ENCODE measurements at regions not wholly inside any gene's neighbourhood (a gene's known extent, or its start where the extent isn't known, plus 50 kb on each side); places are given as distances from the start of the nearest gene placed in this dataset.
"Not testable (repeated sequence)": the region's sequence is repeated elsewhere in the genome, so short reads cannot be mapped to it uniquely, and the experiment has no call there.

GRCh38 chr10:16116404-16117304 lies 256.3 kb upstream of the MINDY3 start:
- peak; percentile 13 for DNase-seq (ENCODE audit: low read depth, low spot score)

GRCh38 chr10:16117305-16117695 lies 257.0 kb upstream of the MINDY3 start:
- no peak for DNase-seq (ENCODE audit: low read depth, low spot score)

- DNase-seq (ENCODE audit: low read depth, low spot score), result no peak
These were observed 259.1 kb upstream of the MINDY3 start for GRCh38 chr10:16119445-16119844.

- no peak for DNase-seq (ENCODE audit: low read depth, low spot score)
These were observed 260.3 kb upstream of the MINDY3 start for GRCh38 chr10:16120563-16120962.

GRCh38 chr10:16141499-16141898 lies 281.2 kb upstream of the MINDY3 start:
- no peak for DNase-seq (ENCODE audit: low read depth, low spot score)

- DNase-seq (ENCODE audit: low read depth, low spot score), result no peak
These were observed 286.7 kb upstream of the MINDY3 start for GRCh38 chr10:16146993-16147392.

GRCh38 chr10:16155834-16156233 lies 281.0 kb upstream of the PTER start:
- DNase-seq (ENCODE audit: low read depth, low spot score), result peak; percentile 49

GRCh38 chr10:16156681-16157080 lies 280.1 kb upstream of the PTER start:
- no peak for DNase-seq (ENCODE audit: low read depth, low spot score)

GRCh38 chr10:16165067-16165466 lies 271.7 kb upstream of the PTER start:
- DNase-seq (ENCODE audit: low read depth, low spot score), result not testable (repeated sequence)

- DNase-seq (ENCODE audit: low read depth, low spot score), result no peak
These were observed 254.7 kb upstream of the PTER start for GRCh38 chr10:16182144-16182543.

- DNase-seq (ENCODE audit: low read depth, low spot score), result no peak
These were observed 254.1 kb upstream of the PTER start for GRCh38 chr10:16182688-16183087.

- no peak for DNase-seq (ENCODE audit: low read depth, low spot score)
These were observed 252.7 kb upstream of the PTER start for GRCh38 chr10:16184096-16184597.

- DNase-seq (ENCODE audit: low read depth, low spot score), result no peak
These were observed 251.9 kb upstream of the PTER start for GRCh38 chr10:16184906-16185305.

GRCh38 chr10:16186564-16186963 lies 250.2 kb upstream of the PTER start:
- DNase-seq (ENCODE audit: low read depth, low spot score), result peak; percentile 69

GRCh38 chr10:16187161-16187560 lies 249.6 kb upstream of the PTER start:
- no peak for DNase-seq (ENCODE audit: low read depth, low spot score)

GRCh38 chr10:16192337-16192736 lies 244.5 kb upstream of the PTER start:
- DNase-seq (ENCODE audit: low read depth, low spot score), result peak; percentile 37

- DNase-seq (ENCODE audit: low read depth, low spot score), result peak; percentile 40
These were observed 243.6 kb upstream of the PTER start for GRCh38 chr10:16193241-16193640.

GRCh38 chr10:16195178-16195769 lies 241.5 kb upstream of the PTER start:
- DNase-seq (ENCODE audit: low read depth, low spot score), result no peak

GRCh38 chr10:16195894-16196293 lies 240.9 kb upstream of the PTER start:
- peak; percentile 19 for DNase-seq (ENCODE audit: low read depth, low spot score)

- DNase-seq (ENCODE audit: low read depth, low spot score), result no peak
These were observed 237.6 kb upstream of the PTER start for GRCh38 chr10:16199216-16199615.

- not testable (repeated sequence) for DNase-seq (ENCODE audit: low read depth, low spot score)
These were observed 213.2 kb upstream of the PTER start for GRCh38 chr10:16223618-16224017.

- DNase-seq (ENCODE audit: low read depth, low spot score), result no peak
These were observed 209.1 kb upstream of the PTER start for GRCh38 chr10:16227674-16228073.

- DNase-seq (ENCODE audit: low read depth, low spot score), result no peak
These were observed 205.6 kb upstream of the PTER start for GRCh38 chr10:16231176-16231575.

Data from ELF-1 (cell line).